ENCODE measurements at regions not wholly inside any gene's neighbourhood (a gene's known extent, or its start where the extent isn't known, plus 50 kb on each side); places are given as distances from the start of the nearest gene placed in this dataset.

- no peak overlapping the region for H3K27ac ChIP-seq
- no peak for TF ChIP-seq CTCF (IDR thresholded peaks at IDR 0.05)
- no peak overlapping the region for H3K4me3 ChIP-seq
- H3K9me3 ChIP-seq = no peaks in the 10 kb centered on the region
- ATAC-seq (no peak), DNase-seq (no peak)
- no peaks in the 10 kb centered on the region for H3K36me3 ChIP-seq
- no peaks in the 10 kb centered on the region for H3K27me3 ChIP-seq
- H3K4me1 ChIP-seq = no peaks in the 10 kb centered on the region
- intact Hi-C loops (cut with DNase I) = no loop called here
These were observed 211.9 kb upstream of the BMP4 start for GRCh38 chr14:54168489-54168888.

GRCh38 chr14:54169254-54169924, 212.8 kb upstream of the BMP4 start:
- Histone ChIP-seq H3K4me3 (no peak overlapping the region), H3K4me1 (peaks cover 0 to 3% of the 10 kb centered on the region in 2 donors), H3K9me3 (no peaks in the 10 kb centered on the region), H3K27ac (no peak overlapping the region), H3K27me3 (no peaks in the 10 kb centered on the region), H3K36me3 (no peaks in the 10 kb centered on the region)
- ATAC-seq (no peak), DNase-seq (no peak)
- no peak for TF ChIP-seq CTCF (IDR thresholded peaks at IDR 0.05)
- intact Hi-C loops (cut with DNase I) = no loop called here

- TF ChIP-seq CTCF (IDR thresholded peaks at IDR 0.05) = no peak
- Histone ChIP-seq H3K27ac (no peak overlapping the region), H3K9me3 (no peaks in the 10 kb centered on the region), H3K36me3 (no peaks in the 10 kb centered on the region), H3K4me1 (peaks cover 0 to 3% of the 10 kb centered on the region in 2 donors), H3K27me3 (no peaks in the 10 kb centered on the region), H3K4me3 (no peak overlapping the region)
- intact Hi-C loops (cut with DNase I) = loop anchor here in 1 of 2 donors (10.0 kb wide), 1 partner anchor 626 kb away; no protein-coding TSS in a partner anchor
- DNase-seq (no peak), ATAC-seq (no peak)
These were observed 213.7 kb upstream of the BMP4 start for GRCh38 chr14:54170301-54170700.

- no peak for DNase-seq
- intact Hi-C loops (cut with DNase I) = loop anchor here in 1 of 2 donors (10.0 kb wide), 1 partner anchor 627 kb away; no protein-coding TSS in a partner anchor
- Histone ChIP-seq H3K4me3 (no peak overlapping the region), H3K27ac (no peak overlapping the region), H3K9me3 (no peaks in the 10 kb centered on the region), H3K36me3 (no peaks in the 10 kb centered on the region), H3K27me3 (no peaks in the 10 kb centered on the region), H3K4me1 (peaks cover 0 to 3% of the 10 kb centered on the region in 2 donors)
- no peak for TF ChIP-seq CTCF (IDR thresholded peaks at IDR 0.05)
- no peak for ATAC-seq
These were observed 215.5 kb upstream of the BMP4 start for GRCh38 chr14:54172114-54172513.

- H3K27ac ChIP-seq = no peak overlapping the region
- DNase-seq = no peak
- intact Hi-C loops (cut with DNase I) = loop anchor here in 1 of 2 donors (10.0 kb wide), 1 partner anchor 628 kb away; no protein-coding TSS in a partner anchor
- no peak for ATAC-seq
- no peak overlapping the region for H3K4me3 ChIP-seq
- no peaks in the 10 kb centered on the region for H3K36me3 ChIP-seq
- TF ChIP-seq CTCF (IDR thresholded peaks at IDR 0.05) = no peak
- peaks cover 0 to under 1% of the 10 kb centered on the region in 2 donors for H3K27me3 ChIP-seq
- peaks cover 0 to 3% of the 10 kb centered on the region in 2 donors for H3K4me1 ChIP-seq
- H3K9me3 ChIP-seq = no peaks in the 10 kb centered on the region
These were observed 215.9 kb upstream of the BMP4 start for GRCh38 chr14:54172562-54172961.

Data from left lung (tissue), 4 donors.